GM12878 (cell line): ENCODE measurements at regions not wholly inside any gene's neighbourhood (a gene's known extent, or its start where the extent isn't known, plus 50 kb on each side); places are given as distances from the start of the nearest gene placed in this dataset.

ENCODE experiments used
- ATAC-seq: fragments of 200-7000 bp; cut with Tn5 transposase; 3 replicates; pipeline ENCODE4 v1.9.1; 2020; ENCODE audit warnings: mild to moderate bottlenecking, moderate library complexity
- BruUV-seq: library from RNA; stranded (reverse); fragments of 400-500 nt; replicated peaks from 2 replicates; lab custom pipeline; 2021; lab: Mats Ljungman, UMichigan
- CTCF ChIA-PET: fragments of 300-600 bp; sonication (Branson Sonifier 250); formaldehyde crosslinking; extraction: SDS; loops from one replicate; lab custom pipeline; 2021; ENCODE audit warnings: inconsistent platforms; lab: Yijun Ruan, JAX
- POLR2A ChIA-PET: fragments of 350-600 bp; formaldehyde crosslinking; extraction: SDS; loops from one replicate; lab custom pipeline; 2021; ENCODE audit warnings: inconsistent platforms; lab: Charles Lee
- RAD21 ChIA-PET: fragments of 300-600 bp; sonication (Branson Sonifier 250); formaldehyde crosslinking; loops from one replicate; lab custom pipeline; 2023; ENCODE audit warnings: antibody characterized with exemption; ENCODE audit not compliant: unreplicated experiment; lab: Charles Lee
- SMC1A ChIA-PET: fragments of 300-600 bp; sonication (Branson Sonifier 250); formaldehyde crosslinking; loops from one replicate; lab custom pipeline; 2023; ENCODE audit not compliant: unreplicated experiment, uncharacterized antibody; lab: Charles Lee
- DNase-seq: peaks from one replicate; pipeline ENCODE4 v3.0.0-alpha.2; 2011; ENCODE audit warnings: low read depth, low spot score
- FAIRE-seq: peaks from 3 replicates; lab custom pipeline; 2011; peaks lifted over from hg19 to GRCh38; lab: Jason Lieb, UNC
- H2AFZ ChIP-seq: 2 replicates; pipeline ENCODE4 v1.6.0; 2011; ENCODE audit warnings: low read depth, low read length, control low read depth; ENCODE audit not compliant: control insufficient read depth
- H3K27ac ChIP-seq: 2 replicates; pipeline ENCODE4 v1.5.1; 2011; ENCODE audit warnings: control low read depth; ENCODE audit not compliant: control insufficient read depth, insufficient read depth
- H3K27me3 ChIP-seq, 2 experiments: replicated peaks in 1 of 2; 2 replicates each; pipeline versions ENCODE4 v1.6.0 to v1.6.1; 2011; ENCODE audit warnings: low read length in 1 of 2; ENCODE audit not compliant: control insufficient read depth in 2 of 2, insufficient read depth in 2 of 2
- H3K36me3 ChIP-seq, 2 experiments: 2 replicates each; pipeline ENCODE4 v1.5.1; 2011; ENCODE audit warnings: low read length in 1 of 2; ENCODE audit not compliant: control insufficient read depth in 2 of 2, insufficient read depth in 2 of 2
- H3K4me1 ChIP-seq: 2 replicates; pipeline ENCODE4 v1.6.1; 2011; ENCODE audit warnings: mild to moderate bottlenecking, low read length, moderate library complexity, mixed read lengths; ENCODE audit not compliant: control insufficient read depth, insufficient read depth
- H3K4me2 ChIP-seq: 2 replicates; pipeline ENCODE4 v1.6.0; 2011; ENCODE audit warnings: control low read depth; ENCODE audit not compliant: control insufficient read depth, insufficient read depth
- H3K4me3 ChIP-seq: fragments of 200-600 bp; sonication (generic); 2 replicates; pipeline ENCODE4 v1.5.1; 2016
- H3K79me2 ChIP-seq: 2 replicates; pipeline ENCODE4 v1.6.0; 2011; ENCODE audit warnings: low read length; ENCODE audit not compliant: control insufficient read depth, insufficient read depth
- H3K9ac ChIP-seq: 2 replicates; pipeline ENCODE4 v1.8.0; 2011; ENCODE audit warnings: low read length, control low read depth, mixed read lengths; ENCODE audit not compliant: control insufficient read depth, insufficient read depth
- H3K9me3 ChIP-seq: replicated peaks from 3 replicates; pipeline ENCODE4 v1.5.1; 2011; ENCODE audit warnings: mild to moderate bottlenecking, low read length; ENCODE audit not compliant: control insufficient read depth, insufficient read depth
- H4K20me1 ChIP-seq: 2 replicates; pipeline ENCODE4 v1.6.0; 2011; ENCODE audit not compliant: control insufficient read depth, insufficient read depth
- ASH2L ChIP-seq: fragments of 300-600, 200-600 bp; sonication (generic); IDR thresholded peaks from 2 replicates; pipeline ENCODE4 v1.6.1; 2017; ENCODE audit warnings: low read depth, mild to moderate bottlenecking, borderline replicate concordance
- BCL11A ChIP-seq: IDR thresholded peaks from 2 replicates; pipeline ENCODE4 v1.6.1; 2011; ENCODE audit warnings: low read depth, low read length
- CBX5 ChIP-seq: sonication (generic); IDR thresholded peaks from 2 replicates; pipeline ENCODE4 v1.6.1; 2016; ENCODE audit warnings: low read depth, moderate library complexity, mild to moderate bottlenecking, inconsistent platforms
- CHD4 ChIP-seq: fragments of 200-600 bp; sonication (generic); IDR thresholded peaks from 2 replicates; pipeline ENCODE4 v1.6.1; 2016; ENCODE audit warnings: mild to moderate bottlenecking
- DPF2 ChIP-seq: fragments of 450-650 bp; IDR thresholded peaks from 2 replicates; pipeline ENCODE4 v1.6.1; 2017; ENCODE audit warnings: mild to moderate bottlenecking
- EZH2 ChIP-seq: IDR thresholded peaks from 2 replicates; pipeline ENCODE4 v1.6.1; 2012; ENCODE audit warnings: low read depth, mild to moderate bottlenecking, control low read depth, inconsistent platforms, low read length, borderline replicate concordance; ENCODE audit not compliant: control insufficient read depth
- FOS ChIP-seq: IDR thresholded peaks from 3 replicates; pipeline ENCODE4 v1.6.1; 2011; ENCODE audit warnings: borderline replicate concordance; ENCODE audit not compliant: insufficient read length; ENCODE audit errors: extremely low read depth
- NFIC ChIP-seq: IDR thresholded peaks from 2 replicates; pipeline ENCODE4 v1.6.1; 2012; ENCODE audit warnings: low read depth, mild to moderate bottlenecking, inconsistent platforms, low read length, moderate library complexity
- NFYA ChIP-seq: IDR thresholded peaks from 2 replicates; pipeline ENCODE4 v1.6.1; 2011; ENCODE audit warnings: low read depth, mild to moderate bottlenecking, low read length, improper control_type of control experiment, borderline replicate concordance
- NR2C1 ChIP-seq: fragments of 450-650 bp; IDR thresholded peaks from 2 replicates; pipeline ENCODE4 v1.6.1; 2017; ENCODE audit warnings: antibody characterized with exemption, mild to moderate bottlenecking, moderate library complexity
- NR2C2 ChIP-seq: IDR thresholded peaks from 2 replicates; pipeline ENCODE4 v1.6.1; 2011; ENCODE audit warnings: borderline replicate concordance, low read depth; ENCODE audit not compliant: control insufficient read depth, insufficient read length
- PKNOX1 ChIP-seq: fragments of 450-650 bp; IDR thresholded peaks from 2 replicates; pipeline ENCODE4 v1.6.1; 2016; ENCODE audit warnings: mild to moderate bottlenecking
- ZNF207 ChIP-seq: fragments of 450-650 bp; IDR thresholded peaks from 2 replicates; pipeline ENCODE4 v1.6.1; 2014; ENCODE audit warnings: antibody characterized with exemption, mild to moderate bottlenecking, borderline replicate concordance
- WGBS: methylation state at CpG from one replicate; pipeline ENCODE4 v1.1.6; 2016; ENCODE audit warnings: low lambda C conversion rate; ENCODE audit not compliant: insufficient replicate concordance, insufficient coverage; ENCODE audit errors: missing lambda C conversion rate; 5-methylcytosine and 5-hydroxymethylcytosine counted together
- in situ Hi-C: fragments of 300-500 bp; cut with MboI; formaldehyde crosslinking; loops from 9 replicates; pipeline ENCODE4 v1.14.3; 2018; ENCODE audit warnings: mixed read lengths
- intact Hi-C: fragments of 100-400 bp; cut with micrococcal nuclease; formaldehyde crosslinking; loops from one replicate; pipeline ENCODE4 v1.14.2; 2022; ENCODE audit not compliant: unreplicated experiment
- TF ChIP-seq, protein P1 (sequence below): fragments of 450-650 bp; IDR thresholded peaks from 2 replicates; pipeline ENCODE4 v1.6.1; 2017; ENCODE audit warnings: antibody characterized with exemption, mild to moderate bottlenecking, moderate library complexity

DNA sequence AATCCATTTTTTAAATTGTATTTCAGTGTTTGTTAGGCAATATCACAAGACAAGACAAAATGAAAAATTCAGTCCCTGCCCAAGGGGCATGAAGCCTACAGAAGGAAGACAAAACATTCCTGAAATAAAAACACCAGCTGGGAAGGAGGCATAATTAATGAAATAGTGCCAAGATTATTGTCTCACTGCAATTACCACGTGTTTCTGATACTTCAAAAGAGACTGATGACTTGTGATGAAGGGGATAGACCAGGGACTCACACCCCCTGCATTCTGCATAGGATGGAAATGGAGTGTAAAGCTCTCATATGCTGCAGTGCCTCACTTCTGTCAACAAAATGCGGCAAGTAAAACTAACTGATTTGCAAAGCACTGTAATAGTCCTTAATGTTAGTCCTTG is 178.1 kb downstream of the BARD1 start:
- ChIA-PET POLR2A (no interaction called here), CTCF (interaction anchor here (0.6 to 1.5 kb wide), 2 partner anchors 15 to 329 kb away, joined by 3 to 4 read pairs; no protein-coding TSS in a partner anchor), SMC1A (interaction anchor here (1.0 to 1.5 kb wide), 2 partner anchors 11 to 28 kb away, joined by 4 read pairs; no protein-coding TSS in a partner anchor)
- Histone ChIP-seq H3K4me1 (no peaks in the 10 kb centered on the region), H3K27me3 (no peaks in the 10 kb centered on the region), H3K27ac (no peak overlapping the region), H3K9me3 (no peaks in the 10 kb centered on the region)
- FAIRE-seq, result no peak
- TF ChIP-seq EZH2 (no peak), NR2C2 (no peak), BCL11A (no peak)
- TF ChIP-seq, all 136 proteins: peak for 0
- Histone ChIP-seq H3K9ac (no peak overlapping the region), H2AFZ (no peak overlapping the region), H3K4me3 (no peak overlapping the region), H4K20me1 (no peaks in the 10 kb centered on the region), H3K36me3 (no peaks in the 10 kb centered on the region), H3K4me2 (no peak overlapping the region), H3K79me2 (no peaks in the 10 kb centered on the region)
- in situ Hi-C loops, result no loop called here
- DNase-seq (no peak), ATAC-seq (no peak)
- BruUV-seq, result no TSS peak
- RAD21 ChIA-PET, result no interaction called here
- WGBS, result 47% methylated on average over 2 of the region's 2 CpGs
- intact Hi-C loops, result no loop called here

GRCh38 chr2:214630402-214631045 is 179.0 kb downstream of the BARD1 start:
- H3K27ac ChIP-seq, result no peak overlapping the region
- POLR2A ChIA-PET, result no interaction called here
- H3K36me3 ChIP-seq, result no peaks in the 10 kb centered on the region
- no peaks in the 10 kb centered on the region for H3K9me3 ChIP-seq
- CTCF ChIA-PET, result interaction anchor here (1.5 kb wide), 1 partner anchor 16 kb away, joined by 4 read pairs; no protein-coding TSS in a partner anchor
- intact Hi-C loops, result no loop called here
- no peaks in the 10 kb centered on the region for H3K27me3 ChIP-seq
- no TSS peak for BruUV-seq
- H3K4me1 ChIP-seq, result no peaks in the 10 kb centered on the region
- WGBS, result 41% methylated on average over 3 of the region's 3 CpGs
- no peak overlapping the region for H2AFZ ChIP-seq
- RAD21 ChIA-PET, result no interaction called here
- no peaks in the 10 kb centered on the region for H4K20me1 ChIP-seq
- no peak overlapping the region for H3K4me2 ChIP-seq
- H3K4me3 ChIP-seq, result no peak overlapping the region
- ATAC-seq, result no peak
- SMC1A ChIA-PET, result interaction anchor here (1.0 to 1.5 kb wide), 2 partner anchors 11 to 28 kb away, joined by 4 read pairs; no protein-coding TSS in a partner anchor
- H3K9ac ChIP-seq, result no peak overlapping the region
- no peaks in the 10 kb centered on the region for H3K79me2 ChIP-seq
- FAIRE-seq, result no peak
- no peak for DNase-seq
- in situ Hi-C loops, result no loop called here
- TF ChIP-seq NFYA, result no peak
- TF ChIP-seq NFIC, result no peak
- TF ChIP-seq CHD4, result no peak
- no peak for TF ChIP-seq CBX5
- no peak for TF ChIP-seq ASH2L
- no peak for TF ChIP-seq FOS
- TF ChIP-seq ZNF207, result no peak
- no peak for TF ChIP-seq DPF2
- no peak for TF ChIP-seq NR2C1
- TF ChIP-seq, protein P1, sequence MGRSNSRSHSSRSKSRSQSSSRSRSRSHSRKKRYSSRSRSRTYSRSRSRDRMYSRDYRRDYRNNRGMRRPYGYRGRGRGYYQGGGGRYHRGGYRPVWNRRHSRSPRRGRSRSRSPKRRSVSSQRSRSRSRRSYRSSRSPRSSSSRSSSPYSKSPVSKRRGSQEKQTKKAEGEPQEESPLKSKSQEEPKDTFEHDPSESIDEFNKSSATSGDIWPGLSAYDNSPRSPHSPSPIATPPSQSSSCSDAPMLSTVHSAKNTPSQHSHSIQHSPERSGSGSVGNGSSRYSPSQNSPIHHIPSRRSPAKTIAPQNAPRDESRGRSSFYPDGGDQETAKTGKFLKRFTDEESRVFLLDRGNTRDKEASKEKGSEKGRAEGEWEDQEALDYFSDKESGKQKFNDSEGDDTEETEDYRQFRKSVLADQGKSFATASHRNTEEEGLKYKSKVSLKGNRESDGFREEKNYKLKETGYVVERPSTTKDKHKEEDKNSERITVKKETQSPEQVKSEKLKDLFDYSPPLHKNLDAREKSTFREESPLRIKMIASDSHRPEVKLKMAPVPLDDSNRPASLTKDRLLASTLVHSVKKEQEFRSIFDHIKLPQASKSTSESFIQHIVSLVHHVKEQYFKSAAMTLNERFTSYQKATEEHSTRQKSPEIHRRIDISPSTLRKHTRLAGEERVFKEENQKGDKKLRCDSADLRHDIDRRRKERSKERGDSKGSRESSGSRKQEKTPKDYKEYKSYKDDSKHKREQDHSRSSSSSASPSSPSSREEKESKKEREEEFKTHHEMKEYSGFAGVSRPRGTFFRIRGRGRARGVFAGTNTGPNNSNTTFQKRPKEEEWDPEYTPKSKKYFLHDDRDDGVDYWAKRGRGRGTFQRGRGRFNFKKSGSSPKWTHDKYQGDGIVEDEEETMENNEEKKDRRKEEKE, result no peak
- TF ChIP-seq PKNOX1, result no peak
